HFFc6 (cell line): ENCODE measurements at regions not wholly inside any gene's neighbourhood (a gene's known extent, or its start where the extent isn't known, plus 50 kb on each side); places are given as distances from the start of the nearest gene placed in this dataset.

Source experiments
- DNase-seq: peaks from one replicate; pipeline ENCODE4 v3.0.0-alpha.2; 2018
- H3K27ac Mint-ChIP-seq: 2 replicates; pipeline ENCODE4 v1.8.0; 2020; ENCODE audit warnings: mild to moderate bottlenecking, mixed read lengths
- H3K27me3 Mint-ChIP-seq: 2 replicates; pipeline ENCODE4 v1.8.0; 2021; ENCODE audit warnings: mild to moderate bottlenecking, moderate library complexity, mixed read lengths; ENCODE audit not compliant: insufficient read depth
- H3K36me3 Mint-ChIP-seq: 2 replicates; pipeline ENCODE4 v1.8.0; 2021; ENCODE audit warnings: low read depth, mixed read lengths
- H3K4me1 Mint-ChIP-seq: 2 replicates; pipeline ENCODE4 v1.8.0; 2020; ENCODE audit warnings: low read depth, mixed read lengths
- H3K4me3 Mint-ChIP-seq: 2 replicates; pipeline ENCODE4 v1.8.0; 2020; ENCODE audit warnings: mild to moderate bottlenecking, moderate library complexity, mixed read lengths
- H3K9me3 Mint-ChIP-seq: 2 replicates; pipeline ENCODE4 v1.8.0; 2020; ENCODE audit warnings: mild to moderate bottlenecking, mixed read lengths
- CTCF ChIP-seq: fragments of 200-600 bp; sonication (generic); IDR thresholded peaks from 2 replicates; pipeline ENCODE4 v1.5.0; 2021; ENCODE audit warnings: antibody characterized with exemption, mild to moderate bottlenecking

GRCh38 chr1:73824065-73824464, 373.9 kb downstream of the LRRIQ3 start:
- no peaks in the 10 kb centered on the region for H3K4me1 Mint-ChIP-seq
- H3K36me3 Mint-ChIP-seq, result no peaks in the 10 kb centered on the region
- no peak overlapping the region for H3K27ac Mint-ChIP-seq
- no peak overlapping the region for H3K4me3 Mint-ChIP-seq
- DNase-seq, result no peak
- no peak for TF ChIP-seq CTCF
- H3K9me3 Mint-ChIP-seq, result peaks cover 32% of the 10 kb centered on the region
- H3K27me3 Mint-ChIP-seq, result no peaks in the 10 kb centered on the region

DNA sequence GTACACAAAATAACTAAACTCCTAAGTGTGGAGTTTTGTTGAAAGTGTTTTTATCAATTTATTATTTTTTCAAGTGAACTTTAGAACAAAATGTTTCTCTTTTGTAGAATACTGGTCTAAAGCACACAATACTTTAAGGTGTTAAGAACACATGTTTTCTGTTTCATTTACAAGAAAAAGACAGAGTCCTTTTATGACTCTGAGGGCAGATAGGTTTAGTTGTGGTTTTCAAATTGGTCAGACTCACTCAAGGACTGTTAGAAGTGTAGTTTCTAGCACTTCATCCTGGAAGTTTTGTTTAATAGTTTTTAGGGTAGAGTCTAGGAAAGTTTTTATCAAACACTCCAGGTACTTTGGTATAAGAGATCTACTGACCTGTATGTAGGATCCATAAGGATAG, 376.5 kb downstream of the LRRIQ3 start:
- TF ChIP-seq CTCF, result no peak
- Mint-ChIP-seq H3K4me3 (no peak overlapping the region), H3K27ac (no peak overlapping the region), H3K27me3 (no peaks in the 10 kb centered on the region), H3K9me3 (peaks cover 45% of the 10 kb centered on the region), H3K36me3 (no peaks in the 10 kb centered on the region), H3K4me1 (no peaks in the 10 kb centered on the region)
- DNase-seq, result no peak

- Mint-ChIP-seq H3K4me3 (no peak overlapping the region), H3K27me3 (no peaks in the 10 kb centered on the region), H3K27ac (no peak overlapping the region), H3K9me3 (peaks cover 50% of the 10 kb centered on the region), H3K4me1 (no peaks in the 10 kb centered on the region), H3K36me3 (no peaks in the 10 kb centered on the region)
- no peak for TF ChIP-seq CTCF
- DNase-seq, result no peak
These were observed 377.1 kb downstream of the LRRIQ3 start for GRCh38 chr1:73820843-73821242.

DNA sequence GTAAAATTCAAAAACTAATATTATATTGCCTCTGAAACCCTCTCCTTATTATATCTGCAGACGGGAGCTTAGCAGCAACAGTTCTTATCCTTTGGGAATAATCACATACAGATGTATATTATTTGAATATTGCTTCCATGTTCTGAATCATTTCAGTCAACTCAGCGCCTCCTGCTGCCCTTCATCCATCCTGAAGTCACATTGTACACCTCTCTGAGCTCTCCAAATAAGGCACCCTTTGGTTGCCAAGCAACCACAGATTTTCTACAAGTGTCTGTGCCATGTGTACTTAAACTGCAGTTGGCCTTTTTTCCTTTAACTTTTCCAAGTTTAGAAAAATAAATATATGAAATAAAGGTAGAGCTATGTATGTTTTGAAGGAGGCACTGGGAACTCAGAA, 384.3 kb downstream of the LRRIQ3 start:
- Mint-ChIP-seq H3K36me3 (no peaks in the 10 kb centered on the region), H3K27me3 (no peaks in the 10 kb centered on the region)

DNA sequence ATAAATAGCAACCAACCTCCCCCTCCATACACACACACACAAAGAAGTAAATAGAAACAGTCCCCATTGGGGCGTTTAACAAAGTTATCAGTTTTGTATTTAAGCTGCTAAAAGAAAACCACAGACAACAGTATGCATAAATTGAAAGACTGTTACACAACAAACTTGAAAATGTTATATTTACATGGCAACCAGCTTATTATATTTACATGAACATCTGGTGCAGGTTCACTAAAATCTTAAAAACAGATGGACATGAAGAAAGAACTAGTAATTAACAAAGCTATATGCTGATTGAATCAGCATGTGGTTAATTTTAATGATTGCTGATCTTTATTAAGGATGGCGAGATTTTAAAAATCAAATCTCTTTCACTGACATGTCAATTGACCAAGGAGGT, 384.7 kb downstream of the LRRIQ3 start:
- no peaks in the 10 kb centered on the region for H3K4me1 Mint-ChIP-seq

More for the DNA sequence above, 384.3 kb downstream of the LRRIQ3 start:
- TF ChIP-seq CTCF, result no peak
- Mint-ChIP-seq H3K4me1 (no peaks in the 10 kb centered on the region), H3K9me3 (peaks cover 51% of the 10 kb centered on the region), H3K27ac (no peak overlapping the region), H3K4me3 (no peak overlapping the region)
- DNase-seq, result no peak

More for the DNA sequence above, 384.7 kb downstream of the LRRIQ3 start:
- no peak for TF ChIP-seq CTCF
- no peaks in the 10 kb centered on the region for H3K27me3 Mint-ChIP-seq
- no peaks in the 10 kb centered on the region for H3K36me3 Mint-ChIP-seq
- H3K9me3 Mint-ChIP-seq, result peaks cover 47% of the 10 kb centered on the region
- no peak for DNase-seq
- H3K4me3 Mint-ChIP-seq, result no peak overlapping the region
- H3K27ac Mint-ChIP-seq, result no peak overlapping the region
